ENCODE measurements at regions not wholly inside any gene's neighbourhood (a gene's known extent, or its start where the extent isn't known, plus 50 kb on each side); places are given as distances from the start of the nearest gene placed in this dataset.

DNA sequence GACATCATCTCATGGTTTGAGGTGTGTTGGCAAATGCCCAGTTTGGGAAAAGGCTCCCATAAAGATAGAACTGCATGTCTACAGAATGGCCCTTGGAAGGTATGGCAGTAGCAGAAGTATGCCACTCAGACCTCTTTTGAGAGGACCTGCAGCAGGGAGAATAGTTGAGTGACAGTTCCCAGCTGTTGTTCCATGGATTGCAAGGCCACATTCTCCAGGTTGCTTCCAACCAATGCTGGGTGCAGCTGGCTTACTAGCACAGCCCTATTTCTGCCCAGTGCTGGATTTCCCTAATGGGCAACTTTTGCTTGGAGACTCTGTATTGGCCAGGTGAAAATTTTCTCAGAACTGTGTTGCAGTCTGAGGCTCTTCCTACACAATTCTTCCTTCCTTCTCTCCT lies 266.2 kb downstream of the UTP18 start:
- TF ChIP-seq, protein P1, sequence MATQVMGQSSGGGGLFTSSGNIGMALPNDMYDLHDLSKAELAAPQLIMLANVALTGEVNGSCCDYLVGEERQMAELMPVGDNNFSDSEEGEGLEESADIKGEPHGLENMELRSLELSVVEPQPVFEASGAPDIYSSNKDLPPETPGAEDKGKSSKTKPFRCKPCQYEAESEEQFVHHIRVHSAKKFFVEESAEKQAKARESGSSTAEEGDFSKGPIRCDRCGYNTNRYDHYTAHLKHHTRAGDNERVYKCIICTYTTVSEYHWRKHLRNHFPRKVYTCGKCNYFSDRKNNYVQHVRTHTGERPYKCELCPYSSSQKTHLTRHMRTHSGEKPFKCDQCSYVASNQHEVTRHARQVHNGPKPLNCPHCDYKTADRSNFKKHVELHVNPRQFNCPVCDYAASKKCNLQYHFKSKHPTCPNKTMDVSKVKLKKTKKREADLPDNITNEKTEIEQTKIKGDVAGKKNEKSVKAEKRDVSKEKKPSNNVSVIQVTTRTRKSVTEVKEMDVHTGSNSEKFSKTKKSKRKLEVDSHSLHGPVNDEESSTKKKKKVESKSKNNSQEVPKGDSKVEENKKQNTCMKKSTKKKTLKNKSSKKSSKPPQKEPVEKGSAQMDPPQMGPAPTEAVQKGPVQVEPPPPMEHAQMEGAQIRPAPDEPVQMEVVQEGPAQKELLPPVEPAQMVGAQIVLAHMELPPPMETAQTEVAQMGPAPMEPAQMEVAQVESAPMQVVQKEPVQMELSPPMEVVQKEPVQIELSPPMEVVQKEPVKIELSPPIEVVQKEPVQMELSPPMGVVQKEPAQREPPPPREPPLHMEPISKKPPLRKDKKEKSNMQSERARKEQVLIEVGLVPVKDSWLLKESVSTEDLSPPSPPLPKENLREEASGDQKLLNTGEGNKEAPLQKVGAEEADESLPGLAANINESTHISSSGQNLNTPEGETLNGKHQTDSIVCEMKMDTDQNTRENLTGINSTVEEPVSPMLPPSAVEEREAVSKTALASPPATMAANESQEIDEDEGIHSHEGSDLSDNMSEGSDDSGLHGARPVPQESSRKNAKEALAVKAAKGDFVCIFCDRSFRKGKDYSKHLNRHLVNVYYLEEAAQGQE (IDR thresholded peaks at IDR 0.05; ENCODE audit: insufficient read depth in 1 of 2, low read depth in 2 of 2, low read length in 2 of 2), result no peak
- no peak for TF ChIP-seq TAF1 (IDR thresholded peaks at IDR 0.05; ENCODE audit: borderline replicate concordance, insufficient read depth, low read length)
